GM12892 (cell line): ENCODE measurements at regions not wholly inside any gene's neighbourhood (a gene's known extent, or its start where the extent isn't known, plus 50 kb on each side); places are given as distances from the start of the nearest gene placed in this dataset.

Source experiments
- POLR2A ChIP-seq: IDR thresholded peaks from 2 replicates; pipeline ENCODE4 v1.6.1; 2011; ENCODE audit warnings: low read depth, low read length, control low read depth
- POLR2AphosphoS5 ChIP-seq: IDR thresholded peaks from 2 replicates; pipeline ENCODE4 v1.6.1; 2011; ENCODE audit warnings: low read depth, low read length, control low read depth
- TAF1 ChIP-seq: IDR thresholded peaks from 2 replicates; pipeline ENCODE4 v1.6.1; 2011; ENCODE audit warnings: low read depth, mild to moderate bottlenecking, control low read depth, low read length, borderline replicate concordance

- TF ChIP-seq POLR2AphosphoS5 = no peak
- TF ChIP-seq POLR2A = no peak
- no peak for TF ChIP-seq TAF1
These were observed 100.3 kb downstream of the RBMX2 start for GRCh38 chrX:130502016-130502570.
